ENCODE measurements at regions not wholly inside any gene's neighbourhood (a gene's known extent, or its start where the extent isn't known, plus 50 kb on each side); places are given as distances from the start of the nearest gene placed in this dataset.

- TF ChIP-seq CTCF (conservative IDR thresholded peaks at IDR 0.05) = no peak
- no peak overlapping the region for H3K27ac ChIP-seq
Observed at GRCh38 chr16:61296814-61297213, 739.4 kb downstream of the CDH8 start.

- no peak overlapping the region for H3K27ac ChIP-seq
- TF ChIP-seq CTCF (conservative IDR thresholded peaks at IDR 0.05) = no peak
Observed at GRCh38 chr16:61296305-61296704, 739.9 kb downstream of the CDH8 start.

GRCh38 chr16:61295311-61295710, 740.9 kb downstream of the CDH8 start:
- no peak for TF ChIP-seq CTCF (conservative IDR thresholded peaks at IDR 0.05)
- no peak overlapping the region for H3K27ac ChIP-seq

- TF ChIP-seq CTCF (conservative IDR thresholded peaks at IDR 0.05) = no peak
- H3K27ac ChIP-seq = no peak overlapping the region
Observed at GRCh38 chr16:61289141-61289540, 747.1 kb downstream of the CDH8 start.

GRCh38 chr16:61277849-61278248, 758.4 kb downstream of the CDH8 start:
- no peak overlapping the region for H3K27ac ChIP-seq
- TF ChIP-seq CTCF (conservative IDR thresholded peaks at IDR 0.05) = no peak

- H3K27ac ChIP-seq = no peak overlapping the region
- no peak for TF ChIP-seq CTCF (conservative IDR thresholded peaks at IDR 0.05)
Observed at GRCh38 chr16:61274211-61274610, 762.0 kb downstream of the CDH8 start.

GRCh38 chr16:61270726-61271125, 765.5 kb downstream of the CDH8 start:
- TF ChIP-seq CTCF (conservative IDR thresholded peaks at IDR 0.05) = no peak
- H3K27ac ChIP-seq = no peak overlapping the region

GRCh38 chr16:61263400-61263799, 772.8 kb downstream of the CDH8 start:
- no peak for TF ChIP-seq CTCF (conservative IDR thresholded peaks at IDR 0.05)
- H3K27ac ChIP-seq = no peak overlapping the region
